ENCODE measurements at regions not wholly inside any gene's neighbourhood (a gene's known extent, or its start where the extent isn't known, plus 50 kb on each side); places are given as distances from the start of the nearest gene placed in this dataset.

- TF ChIP-seq CTCF (IDR thresholded peaks at IDR 0.05; ENCODE audit: poor library complexity) (no peak), EZH2 (IDR thresholded peaks at IDR 0.05; ENCODE audit: borderline replicate concordance) (no peak), EZH2phosphoT487 (IDR thresholded peaks at IDR 0.05; ENCODE audit: low read depth, severe bottlenecking, unreplicated experiment) (no peak)
These were observed 249.4 kb upstream of the GK2 start for GRCh38 chr4:79657379-79657778.

Measured in hepatocyte (in vitro differentiated cells).